Keratinocyte (primary cell): ENCODE measurements at regions not wholly inside any gene's neighbourhood (a gene's known extent, or its start where the extent isn't known, plus 50 kb on each side); places are given as distances from the start of the nearest gene placed in this dataset.

Source experiments
- DNase-seq: peaks from one replicate; pipeline ENCODE4 v3.0.0-alpha.2; 2011; ENCODE audit warnings: low read depth, missing footprints, low spot score
- FAIRE-seq: peaks from 2 replicates; lab custom pipeline; 2011; peaks lifted over from hg19 to GRCh38; lab: Jason Lieb, UNC
- H2AFZ ChIP-seq: 2 replicates; pipeline ENCODE4 v1.6.0; 2012; ENCODE audit warnings: low read length, control low read depth, inconsistent platforms; ENCODE audit not compliant: control insufficient read depth
- H3K27ac ChIP-seq: 2 replicates; pipeline ENCODE4 v1.5.1; 2011; ENCODE audit warnings: low read length; ENCODE audit not compliant: control insufficient read depth, insufficient read depth
- H3K27me3 ChIP-seq: 3 replicates; pipeline ENCODE4 v1.6.0; 2011; ENCODE audit warnings: low read length; ENCODE audit not compliant: control insufficient read depth, insufficient read depth; ENCODE audit errors: extremely low read depth
- H3K36me3 ChIP-seq, 2 experiments: 2 replicates in 1 of 2; 3 replicates in 1 of 2; pipeline ENCODE4 v1.5.1; 2011; ENCODE audit warnings: low read length in 2 of 2, mild to moderate bottlenecking in 1 of 2; ENCODE audit not compliant: control insufficient read depth in 2 of 2, insufficient read depth in 2 of 2; ENCODE audit errors: extremely low read depth in 1 of 2
- H3K4me1 ChIP-seq: 3 replicates; pipeline ENCODE4 v1.5.1; 2011; ENCODE audit warnings: low read length; ENCODE audit not compliant: control insufficient read depth, insufficient read depth; ENCODE audit errors: extremely low read depth
- H3K4me2 ChIP-seq: 3 replicates; pipeline ENCODE4 v1.6.0; 2011; ENCODE audit warnings: low read depth, low read length; ENCODE audit not compliant: control insufficient read depth, insufficient read depth; ENCODE audit errors: extremely low read depth
- H3K4me3 ChIP-seq, 3 experiments: fragments of 200-600 bp in 1 of 3; sonication (generic) in 1 of 3; 2 replicates in 2 of 3; 3 replicates in 1 of 3; pipeline ENCODE4 v1.5.1; 2011 to 2016; ENCODE audit warnings: low read length in 3 of 3, mild to moderate bottlenecking in 3 of 3, control low read depth in 2 of 3, inconsistent platforms in 1 of 3, low read depth in 1 of 3, mixed read lengths in 1 of 3, mixed run types in 1 of 3, moderate library complexity in 1 of 3; ENCODE audit not compliant: control insufficient read depth in 2 of 3, insufficient read depth in 2 of 3; ENCODE audit errors: extremely low read depth in 1 of 3
- H3K79me2 ChIP-seq: 2 replicates; pipeline ENCODE4 v1.6.0; 2012; ENCODE audit warnings: low read length; ENCODE audit not compliant: control insufficient read depth, insufficient read depth
- H3K9ac ChIP-seq: 3 replicates; pipeline ENCODE4 v1.6.0; 2011; ENCODE audit warnings: low read length; ENCODE audit not compliant: control insufficient read depth, insufficient read depth; ENCODE audit errors: extremely low read depth
- H3K9me1 ChIP-seq: 3 replicates; pipeline ENCODE4 v1.6.0; 2011; ENCODE audit warnings: low read length; ENCODE audit not compliant: control insufficient read depth, insufficient read depth; ENCODE audit errors: extremely low read depth
- H3K9me3 ChIP-seq: 2 replicates; pipeline ENCODE4 v1.5.1; 2012; ENCODE audit warnings: low read depth, low read length; ENCODE audit not compliant: control insufficient read depth
- H4K20me1 ChIP-seq: 3 replicates; pipeline ENCODE4 v1.6.0; 2011; ENCODE audit warnings: low read length; ENCODE audit not compliant: control insufficient read depth, insufficient read depth; ENCODE audit errors: extremely low read depth
- CTCF ChIP-seq, 3 experiments: IDR thresholded peaks in 1 of 3; conservative IDR thresholded peaks in 1 of 3; optimal IDR thresholded peaks in 1 of 3; 2 replicates in 2 of 3; 3 replicates in 1 of 3; pipeline versions ENCODE3 to v1.5.1; 2011; ENCODE audit warnings: low read length in 3 of 3, mild to moderate bottlenecking in 3 of 3, moderate library complexity in 2 of 3, control low read depth in 1 of 3, inconsistent platforms in 1 of 3; ENCODE audit not compliant: insufficient read depth in 2 of 3; ENCODE audit errors: extremely low read depth in 1 of 3
- EZH2 ChIP-seq: IDR thresholded peaks from one replicate; pipeline ENCODE4 v1.6.1; 2012; ENCODE audit warnings: inconsistent platforms, mild to moderate bottlenecking, low read length, moderate library complexity
- dilution Hi-C: fragments of 300-500 bp; cut with MboI; formaldehyde crosslinking; loops from one replicate; pipeline ENCODE4 v1.7.0; 2020; ENCODE audit warnings: low sequenced_read_pairs; ENCODE audit not compliant: extremely low pct_ligation_motif_present

- TF ChIP-seq CTCF (optimal IDR thresholded peaks at IDR 0.05 in 1 of 3, IDR thresholded peaks at IDR 0.05 in 1 of 3, conservative IDR thresholded peaks at IDR 0.05 in 1 of 3; ENCODE audit: extremely low read depth in 1 of 3, insufficient read depth in 2 of 3, low read length in 3 of 3) (no peak), EZH2 (no peak)
- no peaks in the 10 kb centered on the region for H3K36me3 ChIP-seq
- no peaks in the 10 kb centered on the region for H4K20me1 ChIP-seq
- H3K4me3 ChIP-seq: no peak overlapping the region
- H3K9me1 ChIP-seq: no peaks in the 10 kb centered on the region
- DNase-seq: no peak
- H3K27ac ChIP-seq: no peak overlapping the region
- H3K9me3 ChIP-seq: no peaks in the 10 kb centered on the region
- dilution Hi-C loops: no loop called here
- H3K4me1 ChIP-seq: no peaks in the 10 kb centered on the region
- FAIRE-seq: no peak
- H3K4me2 ChIP-seq: no peak overlapping the region
- no peak overlapping the region for H3K9ac ChIP-seq
- H3K79me2 ChIP-seq: no peaks in the 10 kb centered on the region
- H3K27me3 ChIP-seq: peaks cover 6% of the 10 kb centered on the region
- no peak overlapping the region for H2AFZ ChIP-seq
These were observed 620.1 kb downstream of the VRK1 start for GRCh38 chr14:97417331-97417730.

- FAIRE-seq (no peak), DNase-seq (no peak)
- Histone ChIP-seq H3K4me3 (no peak overlapping the region), H3K27ac (no peak overlapping the region), H3K4me1 (no peaks in the 10 kb centered on the region), H3K79me2 (no peaks in the 10 kb centered on the region), H3K4me2 (no peak overlapping the region), H3K36me3 (no peaks in the 10 kb centered on the region), H2AFZ (no peak overlapping the region), H3K9me3 (no peaks in the 10 kb centered on the region), H3K27me3 (no peaks in the 10 kb centered on the region), H3K9ac (no peak overlapping the region), H4K20me1 (no peaks in the 10 kb centered on the region), H3K9me1 (no peaks in the 10 kb centered on the region)
- TF ChIP-seq EZH2 (no peak), CTCF (optimal IDR thresholded peaks at IDR 0.05 in 1 of 3, IDR thresholded peaks at IDR 0.05 in 1 of 3, conservative IDR thresholded peaks at IDR 0.05 in 1 of 3; ENCODE audit: extremely low read depth in 1 of 3, insufficient read depth in 2 of 3, low read length in 3 of 3) (no peak)
- dilution Hi-C loops: no loop called here
These were observed 623.0 kb downstream of the VRK1 start for GRCh38 chr14:97420211-97420610.
